GM18867 (cell line): ENCODE measurements at regions not wholly inside any gene's neighbourhood (a gene's known extent, or its start where the extent isn't known, plus 50 kb on each side); places are given as distances from the start of the nearest gene placed in this dataset.

Experiments
- ATAC-seq: cut with Tn5 transposase; IDR thresholded peaks from one replicate; pipeline ENCODE4 v1.9.1; 2021; ENCODE audit warnings: mild to moderate bottlenecking, moderate library complexity; ENCODE audit not compliant: unreplicated experiment

GRCh38 chr1:114315631-114316030 lies 162.0 kb upstream of the SYT6 start:
- no peak for ATAC-seq

DNA sequence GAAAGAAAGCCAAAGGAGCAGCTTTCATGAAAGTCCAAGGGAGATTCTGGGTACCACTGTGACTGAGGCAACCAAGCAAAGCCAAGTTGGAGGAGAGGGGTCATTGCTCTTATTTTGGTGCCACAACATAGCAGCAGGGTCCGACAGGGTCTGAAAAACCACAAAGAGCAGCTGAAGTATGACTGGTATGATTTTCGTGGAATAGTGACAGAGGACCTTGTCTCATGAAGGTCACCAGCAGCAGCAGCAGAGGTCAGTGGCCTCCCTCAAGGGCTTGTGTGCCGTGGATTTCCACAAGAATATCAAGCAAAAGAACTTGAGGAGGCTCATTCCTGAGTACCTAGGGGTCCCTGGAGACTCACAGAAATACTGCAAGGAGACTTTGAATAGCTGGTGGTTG lies 160.9 kb upstream of the SYT6 start:
- no peak for ATAC-seq

DNA sequence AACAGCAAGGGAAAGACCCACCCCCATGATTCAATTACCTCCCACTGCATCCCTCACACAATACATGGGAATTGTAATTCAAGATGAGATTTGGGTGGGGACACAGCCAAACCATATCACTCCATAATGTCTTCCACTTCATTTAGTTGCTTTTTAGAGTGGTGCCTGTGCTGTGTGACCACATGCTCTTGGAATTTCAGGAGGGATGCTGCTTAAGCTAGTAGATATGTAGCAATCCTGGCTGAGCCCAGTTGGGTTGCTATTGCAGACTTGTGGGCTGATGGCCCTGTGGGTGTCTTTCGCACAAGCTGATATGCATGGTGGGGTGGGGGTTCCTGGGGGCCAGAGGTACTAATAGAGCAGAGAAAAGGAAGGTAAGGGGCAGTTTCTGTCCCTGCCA lies 160.4 kb upstream of the SYT6 start:
- ATAC-seq, result no peak

GRCh38 chr1:114310695-114311271 lies 157.1 kb upstream of the SYT6 start:
- no peak for ATAC-seq

DNA sequence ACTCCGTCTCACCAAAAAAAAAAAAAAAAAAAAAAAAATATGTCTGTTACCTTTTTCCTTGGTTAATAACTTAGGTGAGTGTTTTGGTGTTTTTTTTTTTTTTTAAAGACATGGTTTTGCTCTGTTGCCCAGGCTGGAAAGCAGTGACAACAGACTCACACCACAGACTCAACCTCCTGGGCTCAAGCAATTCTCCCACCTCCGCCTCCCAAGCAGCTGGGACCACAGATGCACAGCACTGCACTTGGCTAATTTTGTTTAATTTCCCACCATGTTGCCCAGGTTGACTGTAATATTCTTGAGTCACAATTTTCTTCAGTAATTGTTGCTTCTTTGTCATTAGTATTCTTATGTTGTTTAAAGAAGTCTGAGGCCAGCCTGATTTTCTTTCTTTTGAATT lies 149.2 kb upstream of the SYT6 start:
- ATAC-seq, result no peak

DNA sequence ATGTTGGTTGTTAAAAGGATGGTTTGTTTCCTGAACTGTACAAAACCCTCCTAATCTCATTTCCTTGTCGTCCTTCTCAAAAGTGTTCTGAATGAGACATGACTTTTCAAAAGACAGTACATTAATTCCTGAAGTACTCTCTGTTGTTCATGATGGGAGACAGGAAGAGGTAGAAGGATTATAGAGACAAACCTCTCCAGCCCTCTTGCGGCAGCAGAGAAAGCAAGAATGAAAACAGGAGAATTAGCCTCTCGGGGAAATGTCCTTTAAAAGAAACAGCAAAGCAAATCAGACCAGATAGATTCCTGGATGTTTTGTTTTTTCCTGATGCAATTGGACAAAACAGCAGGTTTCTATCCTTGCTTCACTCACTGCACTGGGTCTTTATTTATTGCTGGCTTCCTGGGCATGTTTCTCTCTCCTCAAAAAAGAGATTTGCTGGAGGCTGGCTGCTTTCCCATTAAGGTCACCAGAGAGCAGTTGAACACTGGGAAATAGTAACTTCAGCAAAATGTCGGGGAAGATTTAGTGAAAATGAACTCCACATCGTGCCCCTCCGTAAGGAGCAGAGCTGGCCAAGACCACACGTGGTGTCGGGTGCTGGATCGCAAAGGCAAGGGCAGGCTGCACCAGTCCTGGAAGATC lies 145.8 kb upstream of the SYT6 start:
- ATAC-seq, result no peak

DNA sequence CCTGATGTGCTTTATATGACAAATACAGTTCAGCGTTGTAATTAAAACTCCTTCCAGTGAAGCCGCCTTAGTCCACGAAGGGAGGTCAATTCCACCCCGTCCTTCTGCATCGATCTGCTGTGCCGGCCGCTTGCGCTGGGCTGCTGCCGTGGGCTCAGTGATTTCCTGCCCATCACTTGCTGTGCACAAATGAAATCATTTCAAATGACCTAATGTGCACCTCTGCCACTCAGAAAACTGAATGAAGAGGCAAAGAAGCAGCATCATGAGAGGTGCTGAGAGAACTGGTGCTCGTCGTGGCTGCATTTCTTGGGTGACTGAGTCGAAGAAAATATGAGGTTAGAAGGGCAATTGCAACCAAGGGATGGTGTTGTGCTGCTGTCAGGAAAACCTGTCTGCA lies 144.3 kb upstream of the SYT6 start:
- ATAC-seq, result no peak

DNA sequence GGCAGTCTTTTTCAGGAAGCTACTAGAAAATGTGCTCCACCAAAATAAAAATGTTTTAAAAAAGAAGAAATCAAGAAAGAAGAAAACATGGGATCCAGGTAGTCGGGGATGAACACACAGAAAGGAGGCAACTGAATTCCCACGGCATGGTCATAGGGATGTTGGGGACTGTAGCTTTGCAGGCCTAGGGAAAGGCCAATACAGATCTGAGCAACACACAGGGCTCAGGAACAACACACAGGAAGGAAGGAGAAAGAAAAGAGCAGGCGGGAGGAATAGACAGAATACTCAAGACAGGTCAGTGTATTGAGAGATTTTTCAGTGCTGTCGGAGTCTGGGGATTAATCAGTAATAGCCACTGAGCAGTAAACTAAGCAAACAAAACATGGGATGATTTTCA lies 142.7 kb upstream of the SYT6 start:
- no peak for ATAC-seq

- ATAC-seq, result no peak
These were observed 141.7 kb upstream of the SYT6 start for GRCh38 chr1:114295321-114295720.

- no peak for ATAC-seq
These were observed 139.2 kb upstream of the SYT6 start for GRCh38 chr1:114292835-114293234.

DNA sequence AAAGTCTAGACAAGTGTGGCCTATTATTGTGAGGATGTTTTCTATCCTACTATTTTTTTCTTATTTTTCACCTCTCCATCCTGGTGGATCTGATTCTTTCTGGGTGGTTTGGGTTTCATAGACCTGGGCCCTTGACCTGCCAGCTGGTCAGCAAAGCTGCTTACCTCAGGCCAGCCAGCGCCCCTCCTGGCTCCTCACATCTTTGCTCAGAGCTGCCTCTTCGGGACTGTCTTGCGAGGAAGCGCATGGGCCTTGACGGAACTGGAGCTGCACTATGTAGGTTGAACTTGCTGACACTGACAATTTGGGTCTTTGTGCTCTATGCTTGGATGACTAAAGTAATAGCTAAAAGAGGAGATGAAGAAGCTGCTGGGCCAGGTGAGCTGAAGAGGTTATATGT lies 138.5 kb upstream of the SYT6 start:
- no peak for ATAC-seq

- no peak for ATAC-seq
These were observed 137.1 kb upstream of the SYT6 start for GRCh38 chr1:114290776-114291175.

- no peak for ATAC-seq
These were observed 136.7 kb upstream of the SYT6 start for GRCh38 chr1:114290341-114290740.

DNA sequence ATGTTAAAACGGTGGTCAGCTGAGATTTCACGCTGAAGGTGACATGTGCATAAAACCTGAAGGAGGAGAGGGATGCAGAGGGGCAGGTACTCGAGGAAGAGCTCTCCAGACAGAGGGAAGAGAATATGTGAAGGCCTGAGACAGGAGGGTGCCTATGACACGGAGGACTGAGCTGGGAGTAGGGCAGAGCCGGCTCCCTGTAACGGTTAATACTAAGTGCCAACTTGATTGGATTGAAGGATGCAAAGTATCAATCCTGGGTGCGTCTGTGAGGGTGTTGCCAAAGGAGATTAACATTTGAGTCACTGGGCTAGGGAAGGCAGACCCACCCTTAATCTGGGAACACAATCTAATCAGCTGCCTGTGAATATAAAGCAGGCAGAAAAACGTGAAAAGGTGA lies 136.2 kb upstream of the SYT6 start:
- no peak for ATAC-seq

GRCh38 chr1:114289306-114289705 lies 135.6 kb upstream of the SYT6 start:
- no peak for ATAC-seq

GRCh38 chr1:114286960-114287359 lies 133.3 kb upstream of the SYT6 start:
- no peak for ATAC-seq

DNA sequence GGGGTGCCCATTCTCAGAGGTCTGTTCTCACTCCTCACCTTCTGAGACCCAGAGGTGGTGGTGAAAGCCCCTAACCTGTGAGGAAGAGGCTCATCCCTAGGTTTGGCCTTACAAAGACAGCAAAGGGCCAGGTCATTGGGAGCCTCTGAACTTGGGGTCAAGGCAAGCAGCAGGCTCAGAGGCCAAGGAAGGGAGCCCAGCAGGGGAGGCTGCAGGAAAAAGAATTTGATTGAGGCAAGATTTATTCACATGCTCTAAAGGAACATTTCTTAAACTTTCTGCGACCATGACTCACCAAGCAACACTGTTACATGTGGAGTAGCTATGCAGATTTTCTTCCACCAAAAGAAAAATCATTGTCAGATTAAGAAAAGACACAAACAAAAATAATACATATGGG lies 132.5 kb upstream of the SYT6 start:
- ATAC-seq, result no peak

DNA sequence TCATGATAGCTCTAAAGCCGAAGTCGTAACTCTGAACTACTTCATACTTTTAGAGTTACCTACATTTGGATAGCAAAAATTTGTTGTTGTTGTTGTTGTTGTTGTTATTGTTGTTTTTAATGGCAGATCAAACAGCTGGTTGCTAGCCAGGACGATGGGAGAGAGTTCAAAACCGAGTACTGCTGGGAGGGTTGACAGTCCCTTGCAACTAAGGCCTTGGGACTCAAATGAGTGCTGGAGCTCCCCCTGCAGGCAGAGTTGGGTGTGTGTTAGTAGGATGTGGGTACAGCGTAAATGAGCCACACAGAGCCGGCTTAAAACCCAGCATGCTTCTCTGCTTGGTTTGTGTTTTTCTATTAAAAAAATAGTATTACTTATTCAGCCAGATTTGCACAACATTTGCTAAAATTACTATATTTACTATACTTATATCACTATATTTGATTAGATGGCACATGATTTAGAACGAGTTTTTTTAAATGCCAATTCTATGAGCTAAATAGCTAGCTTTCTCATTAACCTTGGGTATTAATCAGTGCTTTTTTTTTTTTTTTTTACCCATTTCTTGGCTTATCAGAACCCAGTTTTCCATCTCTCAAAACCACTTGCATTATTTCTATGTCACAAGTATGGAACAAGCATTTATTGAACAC lies 129.2 kb upstream of the SYT6 start:
- peak; percentile 96 for ATAC-seq

DNA sequence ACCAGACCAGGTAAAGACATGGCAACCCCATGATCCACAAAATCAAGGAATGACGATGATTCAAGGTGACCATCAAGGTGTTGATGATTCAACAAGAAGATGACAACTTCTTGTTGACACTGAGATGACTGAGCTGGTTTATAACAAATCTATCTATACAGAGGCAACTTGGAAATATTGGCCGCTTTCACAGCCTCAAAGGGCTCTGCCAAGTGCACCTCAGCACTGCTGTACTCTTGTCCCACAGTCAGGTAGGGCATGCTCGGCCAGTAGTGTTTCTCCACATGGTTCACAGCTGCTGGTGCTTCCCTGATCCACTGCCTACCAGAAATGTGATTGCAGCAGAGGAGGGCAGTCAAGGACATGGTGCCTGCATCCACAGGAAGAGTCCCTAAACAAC lies 125.2 kb upstream of the SYT6 start:
- no peak for ATAC-seq

GRCh38 chr1:114278430-114278829 lies 124.8 kb upstream of the SYT6 start:
- ATAC-seq, result no peak

DNA sequence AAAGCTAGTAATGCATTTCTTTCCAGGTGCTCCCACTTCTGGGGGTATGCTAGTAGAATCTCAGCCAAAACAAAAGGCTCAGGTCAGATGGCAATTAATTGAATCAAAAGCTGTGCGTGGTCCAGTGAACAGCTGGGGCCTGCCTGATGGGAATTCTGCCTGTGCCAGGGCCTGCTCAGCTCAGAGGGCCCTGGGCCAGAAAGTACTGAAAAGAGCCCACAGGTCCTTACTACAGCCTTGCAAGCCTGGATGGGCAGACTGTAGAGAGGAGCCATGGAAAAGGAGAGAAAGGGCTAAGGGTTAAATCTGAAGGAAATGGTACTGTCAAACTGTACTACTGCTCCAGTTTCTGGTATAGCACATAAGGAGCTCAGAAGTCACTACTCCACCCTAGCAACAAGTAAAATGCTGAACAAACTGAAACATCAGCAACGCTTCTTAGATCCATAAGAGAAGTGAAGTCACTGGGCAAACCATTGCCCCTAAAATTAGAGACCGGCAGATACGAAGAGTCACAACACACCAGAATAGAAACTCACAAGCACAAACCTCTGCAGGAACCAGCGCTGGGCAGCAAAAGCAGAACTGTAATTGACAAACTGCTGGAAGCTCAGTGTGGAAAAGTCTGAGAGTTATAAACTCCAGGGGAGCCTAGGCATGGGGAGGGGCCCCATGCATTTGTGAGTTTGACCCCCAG lies 121.1 kb upstream of the SYT6 start:
- no peak for ATAC-seq

- ATAC-seq, result no peak
These were observed 118.9 kb upstream of the SYT6 start for GRCh38 chr1:114272593-114272992.
